Sigmoid colon (tissue), 6 donors: ENCODE measurements at regions not wholly inside any gene's neighbourhood (a gene's known extent, or its start where the extent isn't known, plus 50 kb on each side); places are given as distances from the start of the nearest gene placed in this dataset.

Experiments
- DNase-seq: peaks from one replicate; pipeline ENCODE4 v3.0.0-alpha.2; 2019
- H3K27ac ChIP-seq, 4 donors: fragments of 200-600 bp; sonication (generic); one replicate each; pipeline ENCODE4 v1.5.1; 2016 to 2019; ENCODE audit warnings: mild to moderate bottlenecking in 1 of 4
- H3K27me3 ChIP-seq, 3 donors: fragments of 200-600 bp; sonication (generic); one replicate each; pipeline ENCODE4 v1.5.1; 2019; ENCODE audit warnings: mild to moderate bottlenecking in 1 of 3
- H3K36me3 ChIP-seq, 4 donors: fragments of 200-600 bp; sonication (generic); one replicate each; pipeline ENCODE4 v1.5.1; 2016 to 2019
- H3K4me1 ChIP-seq, 4 donors: fragments of 200-600 bp; sonication (generic); one replicate each; pipeline ENCODE4 v1.5.1; 2017 to 2019
- H3K4me3 ChIP-seq, 4 donors: fragments of 200-600 bp; sonication (generic); one replicate each; pipeline ENCODE4 v1.5.1; 2017 to 2019; ENCODE audit warnings: mild to moderate bottlenecking in 2 of 4, moderate library complexity in 1 of 4
- H3K9me3 ChIP-seq, 4 donors: fragments of 200-600 bp in 3 of 4; sonication (generic) in 3 of 4; one replicate each; pipeline versions ENCODE4 v1.5.1 to v1.6.1; 2013 to 2019
- CTCF ChIP-seq, 4 experiments: fragments of 450-650 bp in 3 of 4; fragments of 200-600 bp in 1 of 4; IDR thresholded peaks; one replicate each; pipeline ENCODE4 v1.5.1; 2016 to 2019; ENCODE audit warnings: antibody characterized with exemption in 4 of 4, mild to moderate bottlenecking in 3 of 4, moderate library complexity in 2 of 4
- EP300 ChIP-seq, 4 donors: sonication (generic); formaldehyde crosslinking; IDR thresholded peaks; one replicate each; pipeline ENCODE4 v1.6.1; 2017; ENCODE audit warnings: antibody characterized with exemption in 4 of 4
- POLR2A ChIP-seq, 2 donors: fragments of 450-650 bp; IDR thresholded peaks; one replicate each; pipeline ENCODE4 v1.6.1; 2016; ENCODE audit warnings: antibody characterized with exemption in 2 of 2, mild to moderate bottlenecking in 2 of 2, moderate library complexity in 2 of 2
- POLR2AphosphoS5 ChIP-seq, 4 donors: sonication (generic); formaldehyde crosslinking; IDR thresholded peaks; one replicate each; pipeline ENCODE4 v1.6.1; 2017; ENCODE audit warnings: antibody characterized with exemption in 4 of 4
- WGBS, 2 donors: extraction: QIAGEN DNeasy Blood & Tissue Kit; methylation state at CpG; one replicate each; pipeline ENCODE4 v1.1.7; 2013; 5-methylcytosine and 5-hydroxymethylcytosine counted together
- intact Hi-C: fragments of 100-400 bp; cut with DNase I; formaldehyde crosslinking; loops from one replicate; pipeline ENCODE4 v1.15.1; 2023
- donor health status: healthy with polysubstance abuse.
- donor health status: healthy.

GRCh38 chr12:126488806-126489205 is 1423.6 kb downstream of the AACS start:
- Histone ChIP-seq H3K9me3 (peaks cover 0 to 7% (median 0%) of the 10 kb centered on the region in 4 donors), H3K4me1 (peaks cover 0 to 11% (median 0%) of the 10 kb centered on the region in 4 donors), H3K27ac (no peak overlapping the region), H3K36me3 (no peaks in the 10 kb centered on the region), H3K27me3 (no peaks in the 10 kb centered on the region), H3K4me3 (no peak overlapping the region)
- TF ChIP-seq EP300 (IDR thresholded peaks at IDR 0.05) (no peak), POLR2A (IDR thresholded peaks at IDR 0.05) (no peak), CTCF (IDR thresholded peaks at IDR 0.05) (no peak), POLR2AphosphoS5 (IDR thresholded peaks at IDR 0.05) (no peak)
- no peak for DNase-seq
- WGBS, 2 donors = 77 to 86% methylated on average over 3 of the region's 3 CpGs
- intact Hi-C loops = no loop called here

GRCh38 chr12:126492181-126492580 is 1426.9 kb downstream of the AACS start:
- peaks cover 0 to 7% (median 0%) of the 10 kb centered on the region in 4 donors for H3K9me3 ChIP-seq
- peaks cover 0 to 12% (median 0%) of the 10 kb centered on the region in 4 donors for H3K4me1 ChIP-seq
- H3K4me3 ChIP-seq = no peak overlapping the region
- 73% methylated on average over 7 of the region's 7 CpGs for WGBS, 2 donors
- no peak overlapping the region for H3K27ac ChIP-seq
- H3K27me3 ChIP-seq = no peaks in the 10 kb centered on the region
- no peak for TF ChIP-seq EP300 (IDR thresholded peaks at IDR 0.05)
- no peak for TF ChIP-seq CTCF (IDR thresholded peaks at IDR 0.05)
- TF ChIP-seq POLR2AphosphoS5 (IDR thresholded peaks at IDR 0.05) = no peak
- TF ChIP-seq POLR2A (IDR thresholded peaks at IDR 0.05) = no peak
- no peak for DNase-seq
- intact Hi-C loops = no loop called here
- H3K36me3 ChIP-seq = no peaks in the 10 kb centered on the region

GRCh38 chr12:126493366-126494108 is 1428.3 kb downstream of the AACS start:
- Histone ChIP-seq H3K27ac (no peak overlapping the region), H3K27me3 (no peaks in the 10 kb centered on the region), H3K4me3 (no peak overlapping the region), H3K36me3 (no peaks in the 10 kb centered on the region), H3K9me3 (peaks cover 0 to 7% (median 0%) of the 10 kb centered on the region in 4 donors), H3K4me1 (peaks cover 0 to 16% (median 0%) of the 10 kb centered on the region in 4 donors)
- TF ChIP-seq CTCF (IDR thresholded peaks at IDR 0.05) = no peak
- TF ChIP-seq EP300 (IDR thresholded peaks at IDR 0.05) = no peak
- TF ChIP-seq POLR2AphosphoS5 (IDR thresholded peaks at IDR 0.05) = no peak
- no peak for TF ChIP-seq POLR2A (IDR thresholded peaks at IDR 0.05)
- intact Hi-C loops = no loop called here
- 51 to 65% methylated on average over 6 of the region's 6 CpGs for WGBS, 2 donors
- DNase-seq = no peak

GRCh38 chr12:126496201-126496600 is 1431.0 kb downstream of the AACS start:
- H3K36me3 ChIP-seq = no peaks in the 10 kb centered on the region
- intact Hi-C loops = no loop called here
- peaks cover 0 to 16% (median 0%) of the 10 kb centered on the region in 4 donors for H3K4me1 ChIP-seq
- WGBS, 2 donors = 69 to 71% methylated on average over 3 of the region's 3 CpGs
- no peaks in the 10 kb centered on the region for H3K9me3 ChIP-seq
- DNase-seq = no peak
- H3K27ac ChIP-seq = no peak overlapping the region
- no peaks in the 10 kb centered on the region for H3K27me3 ChIP-seq
- TF ChIP-seq CTCF (IDR thresholded peaks at IDR 0.05) (no peak), POLR2A (IDR thresholded peaks at IDR 0.05) (no peak), POLR2AphosphoS5 (IDR thresholded peaks at IDR 0.05) (no peak), EP300 (IDR thresholded peaks at IDR 0.05) (no peak)
- H3K4me3 ChIP-seq = no peak overlapping the region
